Liver (tissue), 8 donors: ENCODE measurements at regions not wholly inside any gene's neighbourhood (a gene's known extent, or its start where the extent isn't known, plus 50 kb on each side); places are given as distances from the start of the nearest gene placed in this dataset.

Experiments used
- DNase-seq: peaks from one replicate; pipeline ENCODE4 v3.0.0-alpha.2; 2017; ENCODE audit warnings: low spot score
- H3K27ac ChIP-seq, 2 donors: one replicate each; pipeline ENCODE4 v1.7.0; 2013; ENCODE audit warnings: inconsistent platforms in 2 of 2, low read length in 2 of 2, control low read depth in 1 of 2, low read depth in 1 of 2, mild to moderate bottlenecking in 1 of 2
- H3K27me3 ChIP-seq, 4 donors: one replicate each; pipeline versions ENCODE4 v1.6.1 to v1.7.0; 2013; ENCODE audit warnings: low read length in 3 of 4, inconsistent platforms in 1 of 4, mild to moderate bottlenecking in 1 of 4, moderate library complexity in 1 of 4; ENCODE audit not compliant: control insufficient read depth in 4 of 4, insufficient read depth in 4 of 4
- H3K36me3 ChIP-seq, 4 donors: one replicate each; pipeline versions ENCODE4 v1.6.1 to v1.7.0; 2013; ENCODE audit warnings: low read length in 3 of 4, mild to moderate bottlenecking in 3 of 4, low read depth in 1 of 4, moderate library complexity in 1 of 4; ENCODE audit not compliant: control insufficient read depth in 4 of 4, insufficient read depth in 3 of 4
- H3K4me1 ChIP-seq, 4 donors: one replicate each; pipeline versions ENCODE4 v1.6.1 to v1.7.0; 2013; ENCODE audit warnings: low read length in 3 of 4, mild to moderate bottlenecking in 3 of 4, moderate library complexity in 1 of 4; ENCODE audit not compliant: control insufficient read depth in 4 of 4, insufficient read depth in 4 of 4
- H3K4me3 ChIP-seq, 3 donors: one replicate each; pipeline versions ENCODE4 v1.6.1 to v1.7.0; 2013; ENCODE audit warnings: low read length in 3 of 3, control low read depth in 1 of 3, low read depth in 1 of 3, mild to moderate bottlenecking in 1 of 3
- H3K9ac ChIP-seq, 2 donors: one replicate each; pipeline ENCODE4 v1.7.0; 2013; ENCODE audit warnings: low read length in 2 of 2, mild to moderate bottlenecking in 2 of 2, moderate library complexity in 2 of 2, control low read depth in 1 of 2, low read depth in 1 of 2
- H3K9me3 ChIP-seq, 4 donors: one replicate each; pipeline versions ENCODE4 v1.6.1 to v1.7.0; 2013; ENCODE audit warnings: low read length in 3 of 4; ENCODE audit not compliant: control insufficient read depth in 4 of 4
- CTCF ChIP-seq: fragments of 150-350 bp; IDR thresholded peaks from 2 replicates; pipeline ENCODE4 v1.5.1; 2017; ENCODE audit warnings: improper control_type of control experiment, low read depth, low read length; ENCODE audit not compliant: missing input control
- EGR1 ChIP-seq, 2 donors: IDR thresholded peaks; 2 replicates each; pipeline ENCODE4 v1.6.1; 2016 to 2018; ENCODE audit warnings: antibody characterized with exemption in 2 of 2, low read depth in 2 of 2
- FOXA1 ChIP-seq: IDR thresholded peaks from 2 replicates; pipeline ENCODE4 v1.6.1; 2016; ENCODE audit warnings: antibody characterized with exemption
- FOXA2 ChIP-seq: IDR thresholded peaks from 2 replicates; pipeline ENCODE4 v1.6.1; 2016; ENCODE audit warnings: antibody characterized with exemption
- GABPA ChIP-seq, 2 donors: IDR thresholded peaks in 1 of 2; conservative IDR thresholded peaks in 1 of 2; 2 replicates each; pipeline ENCODE4 v1.6.1; 2016; ENCODE audit warnings: antibody characterized with exemption in 2 of 2, mild to moderate bottlenecking in 1 of 2, moderate library complexity in 1 of 2
- JUND ChIP-seq, 2 donors: IDR thresholded peaks; 2 replicates each; pipeline ENCODE4 v1.6.1; 2016; ENCODE audit warnings: antibody characterized with exemption in 2 of 2
- MAX ChIP-seq: IDR thresholded peaks from 2 replicates; pipeline ENCODE4 v1.6.1; 2016; ENCODE audit warnings: antibody characterized with exemption
- NR2F2 ChIP-seq: IDR thresholded peaks from 2 replicates; pipeline ENCODE4 v1.6.1; 2016; ENCODE audit warnings: antibody characterized with exemption
- RAD21 ChIP-seq, 2 donors: IDR thresholded peaks; 2 replicates each; pipeline ENCODE4 v1.6.1; 2016; ENCODE audit warnings: antibody characterized with exemption in 2 of 2, mild to moderate bottlenecking in 2 of 2
- SP1 ChIP-seq: IDR thresholded peaks from 2 replicates; pipeline ENCODE4 v1.6.1; 2018; ENCODE audit warnings: antibody characterized with exemption, mild to moderate bottlenecking
- YY1 ChIP-seq: IDR thresholded peaks from 2 replicates; pipeline ENCODE4 v1.6.1; 2016; ENCODE audit warnings: antibody characterized with exemption, mild to moderate bottlenecking
- WGBS: extraction: QIAGEN DNeasy Blood & Tissue Kit; methylation state at CpG from one replicate; pipeline ENCODE4 v1.1.7; 2013; 5-methylcytosine and 5-hydroxymethylcytosine counted together
- TF ChIP-seq, protein P1 (sequence below): IDR thresholded peaks from 2 replicates; pipeline ENCODE4 v1.6.1; 2016; ENCODE audit warnings: antibody characterized with exemption
- TF ChIP-seq, protein P2 (sequence below): IDR thresholded peaks from 2 replicates; pipeline ENCODE4 v1.6.1; 2016; ENCODE audit warnings: antibody characterized with exemption, mild to moderate bottlenecking
- TF ChIP-seq, protein P3 (sequence below): IDR thresholded peaks from 2 replicates; pipeline ENCODE4 v1.6.1; 2016; ENCODE audit warnings: antibody characterized with exemption
- donor health status: healthy.
- donor health status: healthy.
- donor health status: healthy.
- donor health status: healthy.
- donor health status: healthy.

DNA sequence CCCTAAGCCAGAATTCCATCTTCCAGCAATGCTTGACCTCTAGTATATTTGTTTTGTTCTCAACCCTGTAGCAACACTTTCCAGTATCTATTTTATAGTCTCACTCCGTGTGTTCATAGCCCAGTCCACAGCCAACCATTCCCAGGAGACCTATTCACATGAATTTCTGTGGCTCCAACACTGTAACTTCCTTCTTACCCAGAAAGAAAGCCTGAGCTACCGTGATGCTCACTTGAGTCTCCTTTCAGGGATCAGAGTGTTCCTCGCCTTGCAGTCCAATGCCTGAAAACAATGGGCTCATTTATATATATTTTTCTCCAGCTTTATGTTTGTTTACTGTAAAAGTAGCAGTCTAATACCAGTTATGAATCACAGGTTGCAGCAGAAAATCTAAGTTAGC is 645.0 kb upstream of the NOVA1 start:
- no peak for DNase-seq
- no peaks in the 10 kb centered on the region for H3K9me3 ChIP-seq
- no peak overlapping the region for H3K27ac ChIP-seq
- H3K27me3 ChIP-seq = no peaks in the 10 kb centered on the region
- TF ChIP-seq, protein P1, sequence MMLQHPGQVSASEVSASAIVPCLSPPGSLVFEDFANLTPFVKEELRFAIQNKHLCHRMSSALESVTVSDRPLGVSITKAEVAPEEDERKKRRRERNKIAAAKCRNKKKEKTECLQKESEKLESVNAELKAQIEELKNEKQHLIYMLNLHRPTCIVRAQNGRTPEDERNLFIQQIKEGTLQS = no peak
- no peak for TF ChIP-seq JUND (IDR thresholded peaks at IDR 0.05)
- TF ChIP-seq GABPA (IDR thresholded peaks at IDR 0.05 in 1 of 2, conservative IDR thresholded peaks at IDR 0.05 in 1 of 2) = no peak
- TF ChIP-seq EGR1 (IDR thresholded peaks at IDR 0.05; ENCODE audit: low read depth in 2 of 2) = no peak
- TF ChIP-seq, protein P2, sequence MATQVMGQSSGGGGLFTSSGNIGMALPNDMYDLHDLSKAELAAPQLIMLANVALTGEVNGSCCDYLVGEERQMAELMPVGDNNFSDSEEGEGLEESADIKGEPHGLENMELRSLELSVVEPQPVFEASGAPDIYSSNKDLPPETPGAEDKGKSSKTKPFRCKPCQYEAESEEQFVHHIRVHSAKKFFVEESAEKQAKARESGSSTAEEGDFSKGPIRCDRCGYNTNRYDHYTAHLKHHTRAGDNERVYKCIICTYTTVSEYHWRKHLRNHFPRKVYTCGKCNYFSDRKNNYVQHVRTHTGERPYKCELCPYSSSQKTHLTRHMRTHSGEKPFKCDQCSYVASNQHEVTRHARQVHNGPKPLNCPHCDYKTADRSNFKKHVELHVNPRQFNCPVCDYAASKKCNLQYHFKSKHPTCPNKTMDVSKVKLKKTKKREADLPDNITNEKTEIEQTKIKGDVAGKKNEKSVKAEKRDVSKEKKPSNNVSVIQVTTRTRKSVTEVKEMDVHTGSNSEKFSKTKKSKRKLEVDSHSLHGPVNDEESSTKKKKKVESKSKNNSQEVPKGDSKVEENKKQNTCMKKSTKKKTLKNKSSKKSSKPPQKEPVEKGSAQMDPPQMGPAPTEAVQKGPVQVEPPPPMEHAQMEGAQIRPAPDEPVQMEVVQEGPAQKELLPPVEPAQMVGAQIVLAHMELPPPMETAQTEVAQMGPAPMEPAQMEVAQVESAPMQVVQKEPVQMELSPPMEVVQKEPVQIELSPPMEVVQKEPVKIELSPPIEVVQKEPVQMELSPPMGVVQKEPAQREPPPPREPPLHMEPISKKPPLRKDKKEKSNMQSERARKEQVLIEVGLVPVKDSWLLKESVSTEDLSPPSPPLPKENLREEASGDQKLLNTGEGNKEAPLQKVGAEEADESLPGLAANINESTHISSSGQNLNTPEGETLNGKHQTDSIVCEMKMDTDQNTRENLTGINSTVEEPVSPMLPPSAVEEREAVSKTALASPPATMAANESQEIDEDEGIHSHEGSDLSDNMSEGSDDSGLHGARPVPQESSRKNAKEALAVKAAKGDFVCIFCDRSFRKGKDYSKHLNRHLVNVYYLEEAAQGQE = no peak
- H3K4me1 ChIP-seq = no peaks in the 10 kb centered on the region
- no peak overlapping the region for H3K4me3 ChIP-seq
- WGBS = 60% methylated on average over 3 of the region's 3 CpGs
- no peaks in the 10 kb centered on the region for H3K36me3 ChIP-seq
- H3K9ac ChIP-seq = no peak overlapping the region

DNA sequence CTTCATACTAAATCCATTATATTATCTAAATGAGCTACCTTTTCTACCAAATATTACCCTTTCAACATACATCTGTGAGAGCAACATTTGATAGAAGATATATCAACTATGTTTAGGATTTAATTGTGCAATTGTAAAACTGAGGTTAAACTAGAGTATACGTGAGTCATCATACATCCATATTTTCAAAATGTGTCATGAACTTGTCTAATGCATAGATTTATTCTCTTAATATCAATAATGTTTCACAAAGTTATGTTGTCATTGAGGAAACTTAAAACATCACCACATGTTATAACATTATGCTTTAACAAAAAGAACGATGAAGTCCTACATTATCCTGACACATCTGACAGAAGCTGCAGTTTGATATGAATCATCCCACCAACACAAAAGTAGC is 645.5 kb upstream of the NOVA1 start:
- WGBS = 86% methylated on average over 2 of the region's 2 CpGs
- TF ChIP-seq YY1 = no peak
- TF ChIP-seq, protein P1 = no peak
- no peak for TF ChIP-seq SP1
- TF ChIP-seq CTCF = no peak
- no peak for TF ChIP-seq FOXA1
- TF ChIP-seq, protein P3, sequence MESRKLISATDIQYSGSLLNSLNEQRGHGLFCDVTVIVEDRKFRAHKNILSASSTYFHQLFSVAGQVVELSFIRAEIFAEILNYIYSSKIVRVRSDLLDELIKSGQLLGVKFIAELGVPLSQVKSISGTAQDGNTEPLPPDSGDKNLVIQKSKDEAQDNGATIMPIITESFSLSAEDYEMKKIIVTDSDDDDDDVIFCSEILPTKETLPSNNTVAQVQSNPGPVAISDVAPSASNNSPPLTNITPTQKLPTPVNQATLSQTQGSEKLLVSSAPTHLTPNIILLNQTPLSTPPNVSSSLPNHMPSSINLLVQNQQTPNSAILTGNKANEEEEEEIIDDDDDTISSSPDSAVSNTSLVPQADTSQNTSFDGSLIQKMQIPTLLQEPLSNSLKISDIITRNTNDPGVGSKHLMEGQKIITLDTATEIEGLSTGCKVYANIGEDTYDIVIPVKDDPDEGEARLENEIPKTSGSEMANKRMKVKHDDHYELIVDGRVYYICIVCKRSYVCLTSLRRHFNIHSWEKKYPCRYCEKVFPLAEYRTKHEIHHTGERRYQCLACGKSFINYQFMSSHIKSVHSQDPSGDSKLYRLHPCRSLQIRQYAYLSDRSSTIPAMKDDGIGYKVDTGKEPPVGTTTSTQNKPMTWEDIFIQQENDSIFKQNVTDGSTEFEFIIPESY = no peak
- TF ChIP-seq RAD21 (IDR thresholded peaks at IDR 0.05) = no peak
- no peak for TF ChIP-seq NR2F2
- no peak for TF ChIP-seq MAX
- TF ChIP-seq GABPA (IDR thresholded peaks at IDR 0.05 in 1 of 2, conservative IDR thresholded peaks at IDR 0.05 in 1 of 2) = no peak
- TF ChIP-seq FOXA2 = no peak
- no peak for TF ChIP-seq EGR1 (IDR thresholded peaks at IDR 0.05; ENCODE audit: low read depth in 2 of 2)
- TF ChIP-seq, protein P2 = no peak
- no peak for TF ChIP-seq JUND (IDR thresholded peaks at IDR 0.05)

More for the DNA sequence above, 645.5 kb upstream of the NOVA1 start:
- DNase-seq = no peak
- H3K4me1 ChIP-seq = no peaks in the 10 kb centered on the region
- no peaks in the 10 kb centered on the region for H3K9me3 ChIP-seq
- no peaks in the 10 kb centered on the region for H3K27me3 ChIP-seq
- H3K4me3 ChIP-seq = no peak overlapping the region
- H3K36me3 ChIP-seq = no peaks in the 10 kb centered on the region
- no peak overlapping the region for H3K9ac ChIP-seq
- no peak overlapping the region for H3K27ac ChIP-seq
